Endothelial cell (in vitro differentiated cells): ENCODE measurements at regions not wholly inside any gene's neighbourhood (a gene's known extent, or its start where the extent isn't known, plus 50 kb on each side); places are given as distances from the start of the nearest gene placed in this dataset.

Source experiments
- DNase-seq: peaks from one replicate; pipeline ENCODE4 v3.0.0; 2021; ENCODE audit warnings: low spot score
- H3K27ac Mint-ChIP-seq: one replicate; pipeline ENCODE4 v1.8.0; 2021; ENCODE audit warnings: mixed read lengths, inconsistent platforms; ENCODE audit not compliant: unreplicated experiment
- H3K27me3 Mint-ChIP-seq: one replicate; pipeline ENCODE4 v1.8.0; 2021; ENCODE audit warnings: mild to moderate bottlenecking, moderate library complexity, mixed read lengths, inconsistent platforms; ENCODE audit not compliant: unreplicated experiment
- H3K36me3 Mint-ChIP-seq: one replicate; pipeline ENCODE4 v1.8.0; 2021; ENCODE audit warnings: mild to moderate bottlenecking, low read depth, mixed read lengths, inconsistent platforms; ENCODE audit not compliant: unreplicated experiment
- H3K4me1 Mint-ChIP-seq: one replicate; pipeline ENCODE4 v1.8.0; 2021; ENCODE audit warnings: mild to moderate bottlenecking, mixed read lengths, inconsistent platforms; ENCODE audit not compliant: unreplicated experiment
- H3K4me3 Mint-ChIP-seq: one replicate; pipeline ENCODE4 v1.8.0; 2021; ENCODE audit warnings: mild to moderate bottlenecking, mixed read lengths, inconsistent platforms; ENCODE audit not compliant: unreplicated experiment
- H3K9me3 Mint-ChIP-seq: one replicate; pipeline ENCODE4 v1.8.0; 2021; ENCODE audit warnings: mixed read lengths, inconsistent platforms; ENCODE audit not compliant: unreplicated experiment
- TF ChIP-seq, protein P1 (sequence below): fragments of 200-600 bp; sonication (generic); IDR thresholded peaks from one replicate; pipeline ENCODE4 v1.5.0; 2021; ENCODE audit warnings: antibody characterized with exemption; ENCODE audit not compliant: unreplicated experiment

DNA sequence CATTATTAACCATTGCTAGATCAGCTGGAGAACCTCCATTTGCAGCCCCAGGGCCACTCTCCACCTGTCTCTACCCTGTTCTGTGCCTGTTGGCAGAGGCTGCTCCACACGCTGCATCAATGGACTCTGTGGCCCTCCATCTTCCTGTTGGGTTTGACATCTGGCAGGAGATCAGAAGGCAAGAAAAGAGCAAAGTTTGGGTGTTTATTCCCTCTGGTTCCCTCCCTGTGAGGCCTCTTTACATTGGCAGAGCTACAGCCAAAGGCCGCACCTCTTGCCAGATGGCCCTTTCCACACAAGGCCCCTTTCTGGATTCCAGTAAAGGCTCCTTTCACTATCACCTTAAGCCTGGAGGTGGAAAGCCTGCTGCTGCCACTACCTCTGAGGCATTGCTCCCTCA is 110.9 kb upstream of the RND3 start:
- Mint-ChIP-seq H3K4me3 (no peak overlapping the region), H3K4me1 (peaks cover 7% of the 10 kb centered on the region), H3K36me3 (no peaks in the 10 kb centered on the region), H3K27ac (no peak overlapping the region), H3K27me3 (no peaks in the 10 kb centered on the region), H3K9me3 (no peaks in the 10 kb centered on the region)
- no peak for DNase-seq
- TF ChIP-seq, protein P1, sequence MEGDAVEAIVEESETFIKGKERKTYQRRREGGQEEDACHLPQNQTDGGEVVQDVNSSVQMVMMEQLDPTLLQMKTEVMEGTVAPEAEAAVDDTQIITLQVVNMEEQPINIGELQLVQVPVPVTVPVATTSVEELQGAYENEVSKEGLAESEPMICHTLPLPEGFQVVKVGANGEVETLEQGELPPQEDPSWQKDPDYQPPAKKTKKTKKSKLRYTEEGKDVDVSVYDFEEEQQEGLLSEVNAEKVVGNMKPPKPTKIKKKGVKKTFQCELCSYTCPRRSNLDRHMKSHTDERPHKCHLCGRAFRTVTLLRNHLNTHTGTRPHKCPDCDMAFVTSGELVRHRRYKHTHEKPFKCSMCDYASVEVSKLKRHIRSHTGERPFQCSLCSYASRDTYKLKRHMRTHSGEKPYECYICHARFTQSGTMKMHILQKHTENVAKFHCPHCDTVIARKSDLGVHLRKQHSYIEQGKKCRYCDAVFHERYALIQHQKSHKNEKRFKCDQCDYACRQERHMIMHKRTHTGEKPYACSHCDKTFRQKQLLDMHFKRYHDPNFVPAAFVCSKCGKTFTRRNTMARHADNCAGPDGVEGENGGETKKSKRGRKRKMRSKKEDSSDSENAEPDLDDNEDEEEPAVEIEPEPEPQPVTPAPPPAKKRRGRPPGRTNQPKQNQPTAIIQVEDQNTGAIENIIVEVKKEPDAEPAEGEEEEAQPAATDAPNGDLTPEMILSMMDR: no peak

DNA sequence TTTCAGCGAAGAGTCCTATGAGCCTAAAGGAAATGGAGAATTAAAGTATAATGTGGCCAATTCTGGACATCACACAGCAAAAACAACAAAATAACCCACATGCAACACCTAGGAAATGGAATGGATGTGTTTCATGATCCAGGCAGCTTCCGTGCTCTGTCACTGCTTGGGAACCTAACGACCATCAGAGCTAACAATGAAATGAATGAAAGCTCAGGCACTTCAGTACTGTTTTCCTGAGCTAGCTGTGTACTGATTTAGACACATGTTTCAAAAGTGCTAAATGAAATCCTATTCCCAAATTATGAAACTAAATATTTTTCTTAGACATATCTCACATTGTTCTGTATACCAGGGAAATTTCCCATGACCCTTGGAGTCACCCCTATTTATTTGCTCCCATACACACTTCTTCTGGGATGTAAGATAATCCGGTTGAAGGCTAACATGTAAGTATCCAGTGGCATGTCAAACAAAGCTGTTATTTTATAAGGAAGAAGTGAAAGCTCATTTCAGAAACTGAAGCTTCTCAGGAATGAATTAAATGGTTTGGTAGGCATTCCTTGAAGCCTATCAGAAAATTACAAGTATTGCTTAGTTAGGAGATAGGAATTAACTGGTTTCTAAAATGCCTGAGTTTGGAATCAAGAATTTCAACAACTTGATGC is 108.5 kb upstream of the RND3 start:
- Mint-ChIP-seq H3K36me3 (no peaks in the 10 kb centered on the region), H3K4me1 (peaks cover 7% of the 10 kb centered on the region), H3K27ac (no peak overlapping the region), H3K27me3 (no peaks in the 10 kb centered on the region), H3K4me3 (no peak overlapping the region), H3K9me3 (no peaks in the 10 kb centered on the region)
- DNase-seq: no peak
- TF ChIP-seq, protein P1: no peak

DNA sequence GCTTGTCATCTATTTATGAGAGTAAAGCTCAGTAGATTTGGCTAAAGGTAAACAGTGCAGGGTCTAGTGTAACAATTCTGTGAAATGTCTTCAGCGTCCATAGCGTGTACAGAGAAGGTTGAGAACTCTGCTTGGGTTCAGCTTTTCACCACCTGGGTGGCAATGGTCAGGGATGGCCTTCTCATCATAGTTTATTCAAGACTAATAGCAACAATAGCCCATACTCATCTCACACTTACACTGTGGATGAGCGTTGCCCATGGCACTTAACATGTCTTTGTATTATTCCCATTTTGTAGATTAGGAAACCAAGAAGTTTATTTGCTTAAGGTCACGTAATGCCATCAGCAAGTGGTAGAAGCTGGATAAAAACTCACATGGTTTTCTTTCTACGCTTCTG is 106.8 kb upstream of the RND3 start:
- TF ChIP-seq, protein P1: no peak
- Mint-ChIP-seq H3K36me3 (no peaks in the 10 kb centered on the region), H3K4me1 (peaks cover 7% of the 10 kb centered on the region), H3K27ac (no peak overlapping the region), H3K9me3 (no peaks in the 10 kb centered on the region), H3K27me3 (no peaks in the 10 kb centered on the region), H3K4me3 (no peak overlapping the region)
- DNase-seq: no peak

DNA sequence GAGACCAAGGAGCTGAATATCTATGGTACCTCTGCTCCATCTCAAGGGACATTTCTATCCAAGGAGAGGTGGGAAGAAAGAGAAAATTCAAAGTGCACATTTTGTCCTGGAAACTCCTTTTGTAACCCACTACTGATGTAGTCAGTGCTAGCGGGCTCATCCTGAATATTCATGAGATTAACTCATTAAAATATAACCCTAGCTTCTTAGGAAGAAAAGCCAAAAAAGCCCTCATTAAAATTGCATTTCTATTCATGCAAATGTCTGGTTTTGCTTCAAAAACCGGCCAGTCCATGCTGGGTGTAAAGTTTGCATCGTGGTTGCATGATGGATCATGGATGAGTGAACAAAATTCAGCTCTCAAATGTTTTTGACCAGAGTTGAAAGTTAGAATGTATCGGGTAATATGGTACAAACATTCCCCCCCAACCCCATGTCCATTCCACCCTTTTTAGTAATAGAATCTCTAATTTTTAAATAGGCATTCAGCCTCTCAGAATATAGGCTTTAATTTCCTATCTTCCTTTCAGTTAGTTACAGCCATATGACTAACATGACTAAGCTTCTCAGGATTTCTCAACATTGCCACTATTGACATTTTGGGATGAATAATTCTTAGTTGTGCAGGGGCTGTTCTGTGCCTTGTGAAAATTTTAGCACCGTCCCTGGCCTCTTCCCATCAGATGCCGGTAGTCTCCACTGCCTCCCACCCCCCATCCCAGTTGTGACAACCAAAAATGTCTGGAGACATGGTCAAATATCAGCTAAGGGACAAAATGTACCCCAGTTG is 104.2 kb upstream of the RND3 start:
- Mint-ChIP-seq H3K36me3 (no peaks in the 10 kb centered on the region), H3K4me3 (no peak overlapping the region), H3K9me3 (no peaks in the 10 kb centered on the region), H3K27ac (no peak overlapping the region), H3K4me1 (peaks cover 7% of the 10 kb centered on the region), H3K27me3 (no peaks in the 10 kb centered on the region)
- TF ChIP-seq, protein P1: no peak
- DNase-seq: no peak

DNA sequence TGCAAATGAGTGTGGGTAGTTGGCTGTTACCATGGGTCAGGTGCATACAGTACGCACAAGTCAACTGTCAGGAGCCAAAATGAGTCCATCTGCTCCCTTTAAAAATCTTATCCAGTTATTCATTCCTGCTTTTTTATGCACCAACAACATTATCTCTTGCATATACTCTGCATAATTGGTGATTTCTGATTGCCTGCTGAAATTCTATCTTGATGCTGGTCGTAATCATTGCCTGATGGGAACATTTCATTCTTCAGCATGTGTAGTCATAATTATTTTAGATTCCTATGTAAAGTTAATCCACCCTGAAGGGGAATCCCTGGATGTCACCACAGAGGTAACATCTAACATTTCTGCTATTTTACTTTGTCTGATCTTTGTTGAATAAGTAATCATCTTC is 102.2 kb upstream of the RND3 start:
- Mint-ChIP-seq H3K4me1 (peaks cover 7% of the 10 kb centered on the region), H3K27me3 (no peaks in the 10 kb centered on the region), H3K27ac (no peak overlapping the region), H3K36me3 (no peaks in the 10 kb centered on the region), H3K4me3 (no peak overlapping the region), H3K9me3 (no peaks in the 10 kb centered on the region)
- DNase-seq: no peak
- TF ChIP-seq, protein P1: no peak
